Tibial nerve (tissue), 4 donors: ENCODE measurements at regions not wholly inside any gene's neighbourhood (a gene's known extent, or its start where the extent isn't known, plus 50 kb on each side); places are given as distances from the start of the nearest gene placed in this dataset.
A peak's percentile ranks its signal among the peaks of the same experiment; 100 is the strongest.

Source experiments
- DNase-seq, 2 donors: peaks; one replicate each; pipeline ENCODE4 v3.0.0-alpha.2; 2019; ENCODE audit warnings: low spot score in 2 of 2
- H3K27ac ChIP-seq, 4 donors: fragments of 200-600 bp; sonication (generic) in 3 of 4; one replicate each; pipeline ENCODE4 v1.5.1; 2017 to 2019; ENCODE audit warnings: mild to moderate bottlenecking in 1 of 4
- H3K27me3 ChIP-seq, 2 donors: fragments of 200-600 bp; sonication (generic) in 1 of 2; one replicate each; pipeline versions ENCODE4 v1.5.1 to v1.6.0; 2017 to 2019
- H3K36me3 ChIP-seq, 3 donors: fragments of 200-600 bp; sonication (generic); one replicate each; pipeline ENCODE4 v1.5.1; 2018 to 2019
- H3K4me1 ChIP-seq, 4 donors: fragments of 200-600 bp; sonication (generic) in 3 of 4; one replicate each; pipeline ENCODE4 v1.5.1; 2017 to 2019
- H3K4me3 ChIP-seq, 4 donors: fragments of 200-600 bp; sonication (generic) in 3 of 4; one replicate each; pipeline ENCODE4 v1.5.1; 2017 to 2019; ENCODE audit warnings: mild to moderate bottlenecking in 1 of 4, moderate library complexity in 1 of 4
- H3K9me3 ChIP-seq, 4 donors: fragments of 200-600 bp; sonication (generic) in 3 of 4; one replicate each; pipeline ENCODE4 v1.5.1; 2017 to 2019
- EP300 ChIP-seq, 2 donors: sonication (generic); formaldehyde crosslinking; IDR thresholded peaks; one replicate each; pipeline ENCODE4 v1.6.1; 2017; ENCODE audit warnings: antibody characterized with exemption in 2 of 2, mild to moderate bottlenecking in 1 of 2
- POLR2A ChIP-seq, 2 donors: fragments of 450-650 bp; IDR thresholded peaks; one replicate each; pipeline ENCODE4 v1.6.1; 2017; ENCODE audit warnings: antibody characterized with exemption in 2 of 2, mild to moderate bottlenecking in 2 of 2, moderate library complexity in 2 of 2
- WGBS, 2 donors: methylation state at CpG; one replicate each; pipeline ENCODE4 v1.1.5; 2018; 5-methylcytosine and 5-hydroxymethylcytosine counted together
- TF ChIP-seq, protein P1 (sequence below), 5 experiments: fragments of 200-600 bp in 3 of 5; fragments of 450-650 bp in 2 of 5; sonication (generic) in 3 of 5; IDR thresholded peaks; one replicate each; pipeline ENCODE4 v1.5.1; 2016 to 2019; ENCODE audit warnings: antibody characterized with exemption in 5 of 5, mild to moderate bottlenecking in 3 of 5, moderate library complexity in 2 of 5

DNA sequence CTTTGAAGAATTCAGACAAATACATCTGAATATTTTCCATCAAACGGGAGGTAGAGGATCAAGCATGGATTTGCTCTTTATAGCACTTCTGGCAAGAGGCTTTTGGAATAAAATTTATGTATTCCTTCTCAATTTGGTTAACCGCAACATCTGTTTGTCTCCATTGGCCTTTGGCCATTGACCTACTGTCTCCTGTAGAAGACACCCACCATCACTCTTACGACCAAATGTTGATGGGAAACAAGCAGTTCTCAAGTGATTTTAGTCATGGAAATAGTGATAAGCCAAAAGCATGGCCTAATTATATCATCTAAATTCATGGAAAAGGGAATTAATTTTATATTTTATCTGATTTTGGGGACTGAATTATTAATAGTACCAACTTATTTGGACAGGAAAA is 591.9 kb downstream of the CD109 start:
- 64 to 74% methylated on average over 3 of the region's 3 CpGs for WGBS, 2 donors

DNA sequence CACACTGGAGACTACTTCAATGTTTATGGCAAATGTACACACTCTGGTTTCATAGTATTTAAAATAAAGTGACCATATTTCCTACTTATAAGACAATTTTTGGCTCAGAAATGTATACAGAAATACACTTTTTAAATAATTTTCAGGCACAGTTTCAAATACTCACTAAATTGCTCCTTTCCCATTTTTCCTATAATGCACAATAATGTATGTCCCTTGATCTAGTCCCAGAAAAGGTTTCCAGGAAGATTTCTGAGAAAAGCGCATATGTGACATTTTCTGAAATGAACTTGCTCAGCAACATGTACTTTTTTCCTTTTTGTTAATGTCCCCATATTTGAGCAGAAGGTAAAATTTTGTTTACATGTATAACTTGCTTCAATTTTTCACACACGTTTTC is 591.4 kb downstream of the CD109 start:
- H3K9me3 ChIP-seq: no peaks in the 10 kb centered on the region
- no peaks in the 10 kb centered on the region for H3K36me3 ChIP-seq
- no peaks in the 10 kb centered on the region for H3K27me3 ChIP-seq
- no peak overlapping the region for H3K27ac ChIP-seq
- H3K4me1 ChIP-seq: no peaks in the 10 kb centered on the region
- DNase-seq: no peak
- TF ChIP-seq POLR2A (IDR thresholded peaks at IDR 0.05): no peak
- no peak overlapping the region for H3K4me3 ChIP-seq
- 73 to 78% methylated on average over 2 of the region's 2 CpGs for WGBS, 2 donors

More for the DNA sequence above, 591.9 kb downstream of the CD109 start:
- Histone ChIP-seq H3K27me3 (no peaks in the 10 kb centered on the region), H3K36me3 (no peaks in the 10 kb centered on the region), H3K27ac (no peak overlapping the region), H3K4me3 (no peak overlapping the region), H3K9me3 (no peaks in the 10 kb centered on the region), H3K4me1 (no peaks in the 10 kb centered on the region)
- TF ChIP-seq, protein P1, sequence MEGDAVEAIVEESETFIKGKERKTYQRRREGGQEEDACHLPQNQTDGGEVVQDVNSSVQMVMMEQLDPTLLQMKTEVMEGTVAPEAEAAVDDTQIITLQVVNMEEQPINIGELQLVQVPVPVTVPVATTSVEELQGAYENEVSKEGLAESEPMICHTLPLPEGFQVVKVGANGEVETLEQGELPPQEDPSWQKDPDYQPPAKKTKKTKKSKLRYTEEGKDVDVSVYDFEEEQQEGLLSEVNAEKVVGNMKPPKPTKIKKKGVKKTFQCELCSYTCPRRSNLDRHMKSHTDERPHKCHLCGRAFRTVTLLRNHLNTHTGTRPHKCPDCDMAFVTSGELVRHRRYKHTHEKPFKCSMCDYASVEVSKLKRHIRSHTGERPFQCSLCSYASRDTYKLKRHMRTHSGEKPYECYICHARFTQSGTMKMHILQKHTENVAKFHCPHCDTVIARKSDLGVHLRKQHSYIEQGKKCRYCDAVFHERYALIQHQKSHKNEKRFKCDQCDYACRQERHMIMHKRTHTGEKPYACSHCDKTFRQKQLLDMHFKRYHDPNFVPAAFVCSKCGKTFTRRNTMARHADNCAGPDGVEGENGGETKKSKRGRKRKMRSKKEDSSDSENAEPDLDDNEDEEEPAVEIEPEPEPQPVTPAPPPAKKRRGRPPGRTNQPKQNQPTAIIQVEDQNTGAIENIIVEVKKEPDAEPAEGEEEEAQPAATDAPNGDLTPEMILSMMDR (IDR thresholded peaks at IDR 0.05): no peak
- TF ChIP-seq POLR2A (IDR thresholded peaks at IDR 0.05) (no peak), EP300 (IDR thresholded peaks at IDR 0.05) (peak in 1 of 2 donors; percentile 16)
- no peak for DNase-seq

DNA sequence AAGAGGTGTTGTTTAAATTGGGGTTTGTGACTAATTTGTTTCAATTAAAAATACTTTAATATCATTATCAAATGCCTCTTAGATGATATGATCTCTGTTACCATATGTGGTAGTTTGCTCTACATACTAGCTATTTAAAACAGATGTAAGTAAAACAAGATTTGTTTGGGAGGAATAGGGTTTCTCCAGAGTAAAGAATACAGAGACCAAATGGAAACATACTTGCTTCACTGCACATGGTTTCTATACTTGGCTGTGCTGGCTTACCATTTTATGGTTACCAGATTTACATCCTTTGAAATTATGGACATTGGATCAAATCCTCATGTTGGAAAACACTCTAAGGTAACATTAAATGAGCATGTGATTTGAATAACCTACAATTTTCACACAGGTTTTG is 588.3 kb downstream of the CD109 start:
- no peak overlapping the region for H3K4me3 ChIP-seq
- H3K36me3 ChIP-seq: no peaks in the 10 kb centered on the region
- H3K9me3 ChIP-seq: no peaks in the 10 kb centered on the region
- H3K27ac ChIP-seq: no peak overlapping the region
- H3K27me3 ChIP-seq: no peaks in the 10 kb centered on the region
- H3K4me1 ChIP-seq: no peaks in the 10 kb centered on the region
- no peak for DNase-seq
- TF ChIP-seq, protein P1 (IDR thresholded peaks at IDR 0.05): no peak
- TF ChIP-seq EP300 (IDR thresholded peaks at IDR 0.05) (no peak), POLR2A (IDR thresholded peaks at IDR 0.05) (no peak)

DNA sequence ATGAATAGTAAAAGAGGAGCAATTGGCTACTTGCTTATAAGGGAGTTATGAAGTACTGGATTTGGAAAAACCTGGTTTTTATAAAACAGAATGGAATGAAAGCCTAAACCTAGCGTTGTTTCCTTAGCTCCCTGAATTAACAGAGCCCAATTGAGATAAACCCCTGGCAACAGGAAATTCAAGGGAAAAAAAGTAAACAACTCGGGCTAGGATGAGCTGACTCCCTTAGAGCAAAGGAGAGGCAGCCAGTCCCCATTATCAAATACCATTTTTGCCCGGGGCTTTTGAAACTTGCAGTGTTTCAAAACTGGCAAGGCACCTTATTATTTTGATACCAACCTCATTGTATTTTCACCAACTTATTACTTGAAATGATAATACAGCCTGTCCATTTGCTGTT is 587.5 kb downstream of the CD109 start:
- TF ChIP-seq EP300 (IDR thresholded peaks at IDR 0.05) (no peak), POLR2A (IDR thresholded peaks at IDR 0.05) (no peak)
- TF ChIP-seq, protein P1 (IDR thresholded peaks at IDR 0.05): no peak
- DNase-seq: no peak
- Histone ChIP-seq H3K4me3 (no peak overlapping the region), H3K27ac (no peak overlapping the region), H3K36me3 (no peaks in the 10 kb centered on the region), H3K4me1 (no peaks in the 10 kb centered on the region), H3K9me3 (no peaks in the 10 kb centered on the region), H3K27me3 (no peaks in the 10 kb centered on the region)
- 28 to 33% methylated on average over 3 of the region's 3 CpGs for WGBS, 2 donors

DNA sequence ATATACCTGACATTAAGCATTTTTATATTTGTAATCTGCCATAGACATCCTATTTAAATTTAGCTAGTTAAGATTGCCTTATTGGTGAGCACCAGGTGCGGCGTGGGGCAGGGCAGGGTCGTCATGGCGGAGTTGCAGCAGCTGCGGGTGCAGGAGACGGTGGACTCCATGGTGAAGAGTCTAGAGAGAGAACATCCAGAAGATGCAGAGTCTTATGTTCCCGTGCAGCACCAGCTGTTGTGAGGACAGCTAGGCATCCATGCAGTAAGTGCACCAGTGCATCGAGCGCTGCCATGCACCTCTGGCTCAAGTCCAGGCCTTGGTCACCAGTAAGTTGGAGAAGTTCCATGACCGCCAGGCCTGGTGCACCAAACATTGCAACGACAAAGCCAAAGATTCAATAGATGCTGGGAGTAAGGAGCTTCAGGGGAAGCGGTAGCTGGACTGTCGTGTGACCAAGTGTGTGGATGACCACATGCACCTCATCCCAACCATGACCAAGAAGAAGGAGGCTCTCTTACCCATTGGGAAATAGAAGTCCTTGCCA is 586.2 kb downstream of the CD109 start:
- TF ChIP-seq, protein P1 (IDR thresholded peaks at IDR 0.05): no peak
- no peak for TF ChIP-seq EP300 (IDR thresholded peaks at IDR 0.05)
- TF ChIP-seq POLR2A (IDR thresholded peaks at IDR 0.05): no peak
- Histone ChIP-seq H3K4me1 (no peaks in the 10 kb centered on the region), H3K4me3 (no peak overlapping the region), H3K27ac (no peak overlapping the region), H3K36me3 (no peaks in the 10 kb centered on the region), H3K9me3 (no peaks in the 10 kb centered on the region), H3K27me3 (no peaks in the 10 kb centered on the region)
- 94 to 95% methylated on average over 13 of the region's 13 CpGs for WGBS, 2 donors
- DNase-seq: no peak
